DND-41 (cell line): ENCODE measurements at regions not wholly inside any gene's neighbourhood (a gene's known extent, or its start where the extent isn't known, plus 50 kb on each side); places are given as distances from the start of the nearest gene placed in this dataset.

Experiments used
- ATAC-seq: fragments of 200-7000 bp; cut with Tn5 transposase; 3 replicates; pipeline ENCODE4 v1.9.1; 2021; ENCODE audit warnings: low read depth; ENCODE audit not compliant: insufficient read depth
- DNase-seq: peaks from one replicate; pipeline ENCODE4 v3.0.0-alpha.2; 2020
- H2AFZ ChIP-seq: 2 replicates; pipeline ENCODE4 v1.6.0; 2012; ENCODE audit warnings: low read depth, low read length
- H3K27ac ChIP-seq: 2 replicates; pipeline ENCODE4 v1.5.1; 2012; ENCODE audit warnings: low read length, inconsistent platforms
- H3K27me3 ChIP-seq: fragments of 200-600 bp; sonication (generic); 2 replicates; pipeline ENCODE4 v1.6.0; 2012; ENCODE audit warnings: low read length, mild to moderate bottlenecking, inconsistent platforms; ENCODE audit not compliant: insufficient read depth, poor library complexity
- H3K36me3 ChIP-seq: 2 replicates; pipeline ENCODE4 v1.5.1; 2012; ENCODE audit warnings: low read length, inconsistent platforms; ENCODE audit not compliant: insufficient read depth
- H3K4me1 ChIP-seq: 2 replicates; pipeline ENCODE4 v1.5.1; 2012; ENCODE audit warnings: mild to moderate bottlenecking, low read length; ENCODE audit not compliant: insufficient read depth
- H3K4me2 ChIP-seq: 2 replicates; pipeline ENCODE4 v1.6.0; 2012; ENCODE audit warnings: mild to moderate bottlenecking, moderate library complexity, low read length, inconsistent platforms; ENCODE audit not compliant: insufficient read depth
- H3K4me3 ChIP-seq, 2 experiments: fragments of 200-600 bp in 1 of 2; shearing (Covaris generic) in 1 of 2; 2 replicates each; pipeline ENCODE4 v1.5.1; 2012 to 2016; ENCODE audit warnings: inconsistent platforms in 2 of 2, low read length in 2 of 2, mild to moderate bottlenecking in 2 of 2, low read depth in 1 of 2, moderate library complexity in 1 of 2
- H3K79me2 ChIP-seq: 2 replicates; pipeline ENCODE4 v1.6.0; 2012; ENCODE audit warnings: low read length, inconsistent platforms; ENCODE audit not compliant: insufficient read depth
- H3K9ac ChIP-seq: 2 replicates; pipeline ENCODE4 v1.6.0; 2012; ENCODE audit warnings: low read depth, mild to moderate bottlenecking, inconsistent platforms, low read length, moderate library complexity
- H3K9me3 ChIP-seq: 2 replicates; pipeline ENCODE4 v1.5.1; 2012; ENCODE audit warnings: low read length, moderate library complexity, mild to moderate bottlenecking, inconsistent platforms; ENCODE audit not compliant: insufficient read depth, severe bottlenecking
- H4K20me1 ChIP-seq: 2 replicates; pipeline ENCODE4 v1.6.0; 2012; ENCODE audit warnings: low read length; ENCODE audit not compliant: insufficient read depth
- EZH2 ChIP-seq: IDR thresholded peaks from 3 replicates; pipeline ENCODE4 v1.6.1; 2012; ENCODE audit warnings: borderline replicate concordance, low read depth, mild to moderate bottlenecking, moderate library complexity, low read length, inconsistent platforms; ENCODE audit not compliant: severe bottlenecking
- TF ChIP-seq, protein P1 (sequence below): IDR thresholded peaks from 2 replicates; pipeline ENCODE4 v1.5.1; 2012; ENCODE audit warnings: borderline replicate concordance, low read length, moderate library complexity, mild to moderate bottlenecking; ENCODE audit not compliant: poor library complexity, severe bottlenecking; ENCODE audit errors: extremely low read depth

DNA sequence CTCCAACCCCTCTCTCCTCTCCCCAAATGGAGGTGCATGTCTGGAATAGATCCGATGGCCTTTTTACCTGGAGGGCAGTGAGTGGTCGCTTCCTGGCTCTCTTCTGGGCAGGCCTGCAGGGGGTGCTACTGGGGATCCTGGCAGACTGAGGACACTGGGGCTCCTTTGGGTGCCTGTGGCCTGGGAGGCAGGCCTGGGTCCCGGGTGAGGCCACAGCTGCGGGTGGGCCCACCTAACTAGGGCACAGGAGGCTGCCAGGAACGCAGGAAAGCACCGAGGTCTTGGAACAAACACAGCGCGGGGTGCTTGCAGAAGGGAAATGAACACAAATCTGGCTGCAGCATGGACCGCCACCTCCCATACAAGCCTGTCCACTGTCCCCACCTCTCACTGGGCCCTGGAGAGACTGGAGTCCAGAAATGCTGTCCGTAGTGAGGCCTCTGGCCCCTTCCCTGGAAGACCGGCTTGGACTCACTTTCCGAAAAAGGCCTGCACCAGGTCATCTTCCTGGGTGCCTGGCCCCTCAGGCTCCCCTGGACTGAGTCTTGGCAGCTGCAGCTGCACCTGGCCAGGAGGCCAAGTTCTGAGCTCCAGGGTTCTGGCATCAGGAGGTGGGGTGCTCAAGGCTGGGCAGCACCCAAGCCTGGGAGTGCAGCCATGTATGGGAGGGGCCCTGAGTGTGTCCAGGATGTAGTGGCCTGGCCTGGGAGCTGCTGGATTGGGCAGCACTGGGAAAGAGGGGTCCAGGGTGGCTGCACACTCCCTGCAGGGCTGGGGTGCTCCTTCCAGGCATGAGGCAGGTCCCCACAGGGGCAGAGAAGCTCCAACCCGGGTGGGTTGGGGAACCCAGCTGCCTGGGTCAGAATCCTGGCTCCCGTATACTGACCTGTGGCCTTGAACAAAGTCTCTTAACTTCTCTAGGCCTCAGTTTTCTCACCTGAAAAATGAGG is 195.1 kb downstream of the IRF8 start:
- no peak for TF ChIP-seq EZH2
- TF ChIP-seq, protein P1, sequence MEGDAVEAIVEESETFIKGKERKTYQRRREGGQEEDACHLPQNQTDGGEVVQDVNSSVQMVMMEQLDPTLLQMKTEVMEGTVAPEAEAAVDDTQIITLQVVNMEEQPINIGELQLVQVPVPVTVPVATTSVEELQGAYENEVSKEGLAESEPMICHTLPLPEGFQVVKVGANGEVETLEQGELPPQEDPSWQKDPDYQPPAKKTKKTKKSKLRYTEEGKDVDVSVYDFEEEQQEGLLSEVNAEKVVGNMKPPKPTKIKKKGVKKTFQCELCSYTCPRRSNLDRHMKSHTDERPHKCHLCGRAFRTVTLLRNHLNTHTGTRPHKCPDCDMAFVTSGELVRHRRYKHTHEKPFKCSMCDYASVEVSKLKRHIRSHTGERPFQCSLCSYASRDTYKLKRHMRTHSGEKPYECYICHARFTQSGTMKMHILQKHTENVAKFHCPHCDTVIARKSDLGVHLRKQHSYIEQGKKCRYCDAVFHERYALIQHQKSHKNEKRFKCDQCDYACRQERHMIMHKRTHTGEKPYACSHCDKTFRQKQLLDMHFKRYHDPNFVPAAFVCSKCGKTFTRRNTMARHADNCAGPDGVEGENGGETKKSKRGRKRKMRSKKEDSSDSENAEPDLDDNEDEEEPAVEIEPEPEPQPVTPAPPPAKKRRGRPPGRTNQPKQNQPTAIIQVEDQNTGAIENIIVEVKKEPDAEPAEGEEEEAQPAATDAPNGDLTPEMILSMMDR, result peak; percentile 20
- H3K9ac ChIP-seq, result no peak overlapping the region
- no peak overlapping the region for H3K4me3 ChIP-seq
- H3K36me3 ChIP-seq, result no peaks in the 10 kb centered on the region
- no peak overlapping the region for H3K27ac ChIP-seq
- peaks cover 5% of the 10 kb centered on the region for H3K27me3 ChIP-seq
- H2AFZ ChIP-seq, result no peak overlapping the region
- DNase-seq (no peak), ATAC-seq (no peak)
- no peaks in the 10 kb centered on the region for H3K79me2 ChIP-seq
- H3K4me1 ChIP-seq, result no peaks in the 10 kb centered on the region
- H3K4me2 ChIP-seq, result no peak overlapping the region
- no peaks in the 10 kb centered on the region for H4K20me1 ChIP-seq
- no peaks in the 10 kb centered on the region for H3K9me3 ChIP-seq

DNA sequence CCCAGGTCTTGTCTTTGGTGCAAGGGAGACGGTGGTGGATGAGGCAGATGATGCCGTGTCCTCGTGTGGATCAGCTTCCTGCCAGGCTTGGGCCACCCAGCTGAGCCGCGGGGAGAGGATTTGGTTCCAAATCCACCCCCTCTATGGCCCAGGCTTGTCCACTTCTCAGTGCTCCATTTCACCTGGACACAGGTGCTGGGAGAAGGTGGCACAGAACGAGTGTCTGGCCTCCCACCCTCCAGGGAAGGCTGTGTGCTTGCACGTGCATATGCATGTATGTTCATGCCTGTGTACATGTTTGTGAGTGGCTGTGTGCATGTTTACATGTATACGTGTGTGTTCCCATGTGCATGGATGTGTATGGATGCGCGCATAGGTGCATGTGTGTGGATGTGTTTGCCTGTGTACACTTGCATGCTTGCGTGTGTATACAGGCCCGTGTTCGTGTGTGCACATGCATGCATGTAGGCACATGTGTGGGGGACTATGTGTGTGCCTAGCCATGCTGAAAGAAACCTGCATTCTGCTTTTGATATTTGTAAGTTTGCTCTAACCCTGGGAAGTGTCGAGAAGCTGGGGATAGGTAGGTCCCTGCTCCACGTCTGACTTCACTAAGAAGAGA is 196.3 kb downstream of the IRF8 start:
- Histone ChIP-seq H3K36me3 (no peaks in the 10 kb centered on the region), H3K9me3 (no peaks in the 10 kb centered on the region), H3K4me1 (no peaks in the 10 kb centered on the region), H3K9ac (no peak overlapping the region), H3K79me2 (no peaks in the 10 kb centered on the region), H4K20me1 (no peaks in the 10 kb centered on the region), H3K4me2 (no peak overlapping the region), H3K27ac (no peak overlapping the region), H2AFZ (no peak overlapping the region), H3K4me3 (no peak overlapping the region), H3K27me3 (peaks cover 5% of the 10 kb centered on the region)
- ATAC-seq (no peak), DNase-seq (no peak)
- no peak for TF ChIP-seq EZH2
- TF ChIP-seq, protein P1, result no peak

DNA sequence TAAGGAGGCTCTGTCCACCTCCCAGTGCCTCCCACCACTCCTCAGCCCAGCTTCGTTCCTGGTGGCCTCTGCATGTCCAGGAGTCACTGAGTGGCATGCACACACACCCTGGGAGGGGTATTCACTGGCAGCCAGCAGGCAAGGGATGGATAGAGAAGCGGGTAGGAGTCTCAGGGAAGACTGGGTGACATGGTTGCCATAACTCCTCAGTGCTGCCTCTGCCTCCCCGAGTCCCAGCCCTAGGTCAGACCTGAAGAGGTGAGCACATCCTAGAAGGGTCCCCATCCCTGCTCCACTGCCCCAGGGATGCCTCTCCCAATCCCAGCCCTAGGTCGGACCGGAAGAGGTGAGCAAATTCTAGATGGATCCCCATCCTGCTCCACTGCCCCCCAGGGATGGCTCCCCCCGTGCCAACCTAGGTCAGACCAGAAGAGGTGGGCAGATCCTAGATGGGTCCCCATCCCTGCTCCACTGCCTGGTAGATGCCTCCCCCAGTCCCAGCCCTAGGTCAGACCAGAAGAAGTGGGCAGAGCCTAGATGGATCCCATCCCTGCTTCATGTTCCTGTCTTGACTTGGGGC is 197.0 kb downstream of the IRF8 start:
- ATAC-seq (no peak), DNase-seq (no peak)
- Histone ChIP-seq H3K4me2 (no peak overlapping the region), H2AFZ (no peak overlapping the region), H3K27me3 (peaks cover 5% of the 10 kb centered on the region), H3K4me3 (no peak overlapping the region), H4K20me1 (no peaks in the 10 kb centered on the region), H3K36me3 (no peaks in the 10 kb centered on the region), H3K4me1 (no peaks in the 10 kb centered on the region), H3K27ac (no peak overlapping the region), H3K9me3 (no peaks in the 10 kb centered on the region), H3K79me2 (no peaks in the 10 kb centered on the region), H3K9ac (no peak overlapping the region)
- no peak for TF ChIP-seq EZH2
- TF ChIP-seq, protein P1, result no peak
